NCI-H226 (cell line): ENCODE measurements at regions not wholly inside any gene's neighbourhood (a gene's known extent, or its start where the extent isn't known, plus 50 kb on each side); places are given as distances from the start of the nearest gene placed in this dataset.
"Not testable (repeated sequence)": the region's sequence is repeated elsewhere in the genome, so short reads cannot be mapped to it uniquely, and the experiment has no call there.

Experiments
- DNase-seq: peaks from one replicate; pipeline ENCODE4 v3.0.0-alpha.2; 2015

GRCh38 chr4:141851246-141851891 lies 215.0 kb downstream of the IL15 start:
- peak; percentile 19 for DNase-seq

GRCh38 chr4:141853091-141853764 lies 216.8 kb downstream of the IL15 start:
- DNase-seq, result no peak

DNA sequence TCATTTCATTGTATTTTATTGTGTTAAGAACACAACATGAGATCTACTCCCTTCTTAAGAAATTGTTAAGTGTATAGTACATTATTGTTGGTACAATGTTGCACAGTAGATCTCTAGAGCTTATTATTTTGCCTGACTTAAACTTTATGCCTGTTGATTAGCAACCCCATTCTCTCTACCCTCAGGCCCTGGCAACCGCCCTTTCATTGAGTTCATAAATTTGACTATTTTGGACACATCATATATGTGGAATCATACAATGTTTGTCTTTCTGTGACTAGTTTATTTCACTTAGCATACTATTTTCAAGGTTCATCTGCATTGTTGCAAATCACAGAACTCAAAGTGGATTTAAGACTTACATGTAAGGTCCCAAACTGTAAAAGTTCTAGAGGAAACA lies 222.1 kb downstream of the IL15 start:
- DNase-seq, result no peak

DNA sequence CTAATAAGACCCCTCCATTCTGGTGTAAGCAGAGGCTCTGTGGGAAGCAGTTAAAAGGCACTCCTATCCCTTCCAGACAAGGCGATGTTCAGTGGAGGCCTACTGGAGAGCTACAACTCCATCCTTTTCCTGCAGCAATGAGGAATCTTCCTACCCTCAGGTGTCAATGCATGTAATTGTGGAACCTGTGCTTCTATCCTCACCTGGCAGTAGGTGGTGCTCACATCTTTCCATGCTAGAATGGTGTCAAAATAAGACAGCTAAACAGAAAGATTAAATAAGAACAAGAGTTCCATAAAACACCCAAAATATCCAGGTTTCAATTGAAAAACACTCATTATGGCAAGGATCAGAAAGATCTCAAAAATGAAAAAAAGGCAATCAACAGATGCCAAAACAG lies 224.6 kb downstream of the IL15 start:
- no peak for DNase-seq

GRCh38 chr4:141870152-141870551 lies 233.8 kb downstream of the IL15 start:
- DNase-seq, result no peak

DNA sequence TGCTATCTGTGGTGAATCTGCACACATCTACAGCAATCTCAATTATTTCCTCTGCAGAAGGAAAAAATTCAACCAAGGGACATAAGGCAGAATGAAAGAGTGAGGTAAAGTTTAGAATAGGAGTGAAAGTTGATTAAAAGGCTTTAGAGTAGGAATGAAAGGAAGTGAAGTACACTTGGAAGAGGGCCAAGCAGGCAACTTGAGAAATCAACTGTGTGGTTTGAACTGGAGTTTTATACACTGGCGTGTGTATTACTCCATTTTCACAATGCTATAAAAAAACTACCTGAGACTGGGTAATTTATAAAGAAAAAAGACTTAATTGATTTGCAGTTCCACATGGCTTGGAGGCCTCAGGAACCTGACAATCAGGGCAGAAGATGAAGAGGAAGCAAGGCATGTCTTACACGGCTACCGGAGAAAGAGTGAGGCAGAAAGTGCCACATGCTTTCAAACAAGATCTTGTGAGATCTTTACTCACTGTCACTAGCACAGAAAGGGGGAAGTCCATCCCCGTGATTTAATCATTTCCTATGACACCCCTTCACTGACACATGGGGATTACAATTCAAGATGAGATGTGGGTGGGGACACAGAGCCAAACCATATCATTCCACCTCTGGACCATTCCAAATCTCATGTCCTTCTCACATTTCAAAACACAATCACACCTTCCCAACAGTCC lies 234.8 kb downstream of the IL15 start:
- peak; percentile 15 for DNase-seq

- not testable (repeated sequence) for DNase-seq
Observed at GRCh38 chr4:141882650-141883049, 246.3 kb downstream of the IL15 start.

GRCh38 chr4:141884070-141884469 lies 247.7 kb downstream of the IL15 start:
- DNase-seq, result no peak

DNA sequence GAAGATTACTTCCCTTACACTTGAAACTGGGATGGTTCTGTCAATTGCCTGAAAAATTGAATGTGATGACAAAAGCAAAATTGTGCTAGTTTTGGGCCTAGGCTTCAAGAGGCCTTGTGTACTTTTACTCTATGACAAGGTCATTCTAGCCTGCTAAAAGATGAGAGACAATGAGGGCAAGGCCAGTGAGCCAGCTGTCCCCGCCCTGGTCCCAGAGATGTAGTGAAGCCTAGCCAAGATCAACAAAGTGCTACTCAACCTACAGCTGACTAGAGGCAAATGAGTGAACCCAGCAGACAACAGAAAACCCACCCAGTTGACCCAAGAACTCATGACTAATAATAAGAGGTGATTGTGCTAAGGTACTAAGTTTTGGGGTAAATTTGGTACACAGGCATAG lies 248.7 kb downstream of the IL15 start:
- no peak for DNase-seq

GRCh38 chr4:141890279-141890678 lies 253.9 kb downstream of the IL15 start:
- peak; percentile 14 for DNase-seq

DNA sequence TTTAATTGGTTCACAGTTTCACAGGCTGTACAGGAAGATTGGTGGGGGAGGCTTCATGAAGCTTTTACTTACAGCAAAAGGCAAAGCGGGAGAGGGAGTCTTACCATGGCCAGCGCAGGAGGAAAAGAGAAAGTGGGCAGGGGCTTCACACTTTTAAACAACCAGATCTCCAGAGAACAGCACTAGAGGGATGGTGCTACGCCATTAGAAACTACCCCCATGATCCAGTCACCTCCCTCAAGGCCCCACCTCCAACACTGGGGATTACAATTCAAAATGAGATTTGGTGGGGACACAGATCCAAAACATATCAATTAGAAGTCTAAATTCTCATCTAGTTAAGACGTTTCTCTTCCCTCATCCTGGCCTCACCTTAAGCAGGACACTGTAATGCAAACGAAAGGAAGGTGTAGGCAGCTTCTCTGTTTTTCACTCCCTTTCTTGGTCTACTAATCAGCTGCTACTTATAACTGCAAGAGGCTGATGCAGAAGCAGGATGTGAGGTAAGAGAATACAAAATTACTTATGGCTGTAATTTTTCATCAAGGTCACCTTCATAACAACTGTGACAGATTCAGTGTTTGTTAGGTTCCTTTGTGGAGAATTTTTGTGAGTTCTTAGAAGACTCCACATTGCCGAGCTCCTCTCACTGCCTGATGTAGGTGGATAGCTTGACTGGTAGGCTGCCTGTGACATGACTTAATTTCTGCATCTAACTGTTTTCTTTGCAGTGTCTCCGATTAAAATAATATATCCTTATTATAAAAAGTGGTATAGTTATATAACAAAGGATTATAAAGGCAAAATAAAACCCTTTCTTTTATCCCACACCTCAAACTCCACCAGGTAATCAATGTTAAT lies 255.1 kb downstream of the IL15 start:
- DNase-seq, result no peak

DNA sequence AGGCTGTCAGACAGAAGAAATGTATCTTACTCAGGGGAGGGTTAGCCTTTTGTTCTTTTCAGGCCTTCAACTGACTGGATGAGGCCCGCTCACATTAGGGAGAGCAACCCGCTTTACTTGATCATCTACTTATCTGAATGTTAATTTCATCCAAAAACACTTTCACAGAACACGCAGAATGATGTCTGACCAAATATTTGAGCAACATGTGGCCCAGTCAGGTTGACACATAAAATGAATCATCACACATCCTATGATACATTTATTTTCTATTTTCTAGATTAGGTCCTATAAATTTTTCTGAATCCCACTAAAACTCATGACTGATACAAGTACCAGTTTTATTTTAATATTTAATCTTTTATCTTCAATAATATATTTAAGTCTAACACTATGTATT lies 260.3 kb downstream of the IL15 start:
- no peak for DNase-seq

DNA sequence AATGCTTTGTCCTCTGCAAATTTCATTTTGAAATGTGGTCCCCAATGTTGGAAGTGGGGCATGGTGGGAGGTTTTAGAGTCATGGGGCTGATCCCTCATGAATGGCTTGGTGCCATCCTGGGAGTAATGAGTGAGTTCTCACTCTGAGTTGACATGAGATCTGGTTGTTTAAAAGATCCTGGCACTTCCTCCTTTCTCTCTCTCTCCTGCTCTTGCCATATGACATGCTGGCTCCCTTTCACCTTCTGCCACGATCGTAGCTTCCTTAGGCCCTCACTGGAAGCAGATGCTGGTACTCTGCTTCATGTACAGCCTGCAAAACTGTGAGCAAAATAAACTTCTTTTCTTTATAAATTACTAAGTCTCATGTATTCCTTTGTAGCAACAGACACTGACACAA lies 262.0 kb downstream of the IL15 start:
- DNase-seq, result no peak

- DNase-seq, result no peak
Observed at GRCh38 chr4:141899103-141899502, 262.7 kb downstream of the IL15 start.

- DNase-seq, result no peak
Observed at GRCh38 chr4:141899541-141899940, 263.2 kb downstream of the IL15 start.

GRCh38 chr4:141900856-141901255 lies 264.5 kb downstream of the IL15 start:
- no peak for DNase-seq

DNA sequence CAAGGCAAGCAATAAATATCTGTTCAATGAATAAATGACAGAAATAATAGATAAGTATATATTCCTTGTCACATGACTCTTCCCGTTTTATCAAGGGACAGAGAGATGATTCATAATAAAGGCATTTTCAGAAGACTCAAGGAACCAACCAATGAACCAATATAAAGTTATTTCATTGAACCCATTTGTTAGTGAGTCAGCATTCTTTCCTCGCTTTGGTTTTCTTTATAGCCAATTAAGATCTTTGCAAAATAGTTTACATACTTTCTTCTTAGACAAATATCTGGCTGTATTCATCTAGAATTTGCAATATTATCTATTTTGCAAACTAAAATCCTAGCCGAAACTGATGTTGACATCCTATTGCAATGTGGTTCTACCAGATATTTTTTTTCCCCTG lies 269.4 kb downstream of the IL15 start:
- DNase-seq, result no peak

- no peak for DNase-seq
Observed at GRCh38 chr4:141909541-141909940, 273.2 kb downstream of the IL15 start.

DNA sequence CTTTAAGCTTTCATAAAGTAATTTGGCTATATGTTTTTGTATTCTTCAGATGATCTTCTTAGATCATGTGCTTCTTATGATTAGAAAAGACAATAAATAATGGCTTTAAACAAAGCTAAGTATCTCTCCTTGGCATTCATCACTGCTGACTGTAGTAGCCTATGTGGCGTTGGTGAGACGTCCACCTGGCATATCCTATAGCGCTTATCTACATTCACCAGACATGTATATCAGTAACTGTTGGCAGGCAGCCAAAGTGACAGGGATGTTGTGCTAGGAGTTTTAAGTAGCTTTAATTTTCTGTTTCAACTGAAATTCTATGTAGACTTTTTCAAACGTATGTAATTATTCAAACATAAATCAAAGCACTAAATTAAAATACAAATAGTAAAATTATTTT lies 276.4 kb downstream of the IL15 start:
- DNase-seq, result no peak

DNA sequence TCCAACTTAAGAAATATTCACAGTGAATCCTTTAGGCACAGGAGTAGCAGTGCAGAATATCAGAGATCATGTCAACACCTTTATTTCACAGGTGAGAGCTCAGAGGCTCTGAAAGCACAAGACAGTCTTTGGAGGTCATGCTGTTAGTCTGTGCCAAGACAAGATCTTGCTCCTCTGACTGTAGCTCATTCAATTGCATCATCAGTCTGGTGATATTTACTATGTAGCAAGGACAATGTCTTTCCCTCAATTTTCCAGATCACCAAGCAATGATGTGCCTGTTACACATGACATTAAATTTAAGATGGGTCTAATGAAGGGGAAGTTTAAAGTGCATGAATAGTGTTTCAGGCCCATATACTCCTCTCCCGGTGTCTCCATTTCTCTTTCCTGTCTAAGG lies 277.5 kb downstream of the IL15 start:
- no peak for DNase-seq

DNA sequence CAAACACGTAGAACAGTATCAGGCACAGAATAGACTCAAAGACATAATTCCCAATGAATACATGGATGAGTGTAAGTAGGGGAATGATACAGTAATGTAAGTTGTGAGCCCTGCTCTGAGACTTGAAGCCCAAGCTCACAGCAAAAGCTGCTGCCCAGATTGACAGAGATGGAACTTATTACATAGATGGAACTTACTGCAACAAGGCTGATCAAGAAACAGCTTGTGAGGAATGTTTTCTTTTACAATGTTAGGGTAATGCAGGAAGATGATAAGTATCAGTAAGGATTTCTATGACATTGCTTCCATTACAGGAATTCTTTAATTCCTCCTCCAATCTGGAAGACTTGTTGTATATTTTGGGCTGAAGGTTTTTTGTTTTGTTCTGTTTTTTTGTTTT lies 278.4 kb downstream of the IL15 start:
- no peak for DNase-seq

GRCh38 chr4:141919649-141920048 lies 283.3 kb downstream of the IL15 start:
- no peak for DNase-seq

GRCh38 chr4:141921293-141921692 lies 284.9 kb downstream of the IL15 start:
- DNase-seq, result no peak
